Breast epithelium (tissue), 4 donors: ENCODE measurements at regions not wholly inside any gene's neighbourhood (a gene's known extent, or its start where the extent isn't known, plus 50 kb on each side); places are given as distances from the start of the nearest gene placed in this dataset.

ENCODE experiments used
- DNase-seq, 2 donors: peaks; one replicate each; pipeline ENCODE4 v3.0.0-alpha.2; 2019; ENCODE audit warnings: low spot score in 2 of 2
- H3K27ac ChIP-seq, 2 donors: fragments of 200-600 bp; sonication (generic) in 1 of 2; one replicate each; pipeline ENCODE4 v1.5.1; 2016 to 2019; ENCODE audit warnings: mild to moderate bottlenecking in 1 of 2
- H3K27me3 ChIP-seq, 2 donors: fragments of 200-600 bp; sonication (generic) in 1 of 2; one replicate each; pipeline versions ENCODE4 v1.5.1 to v1.6.0; 2017 to 2019; ENCODE audit warnings: control low read depth in 1 of 2, mild to moderate bottlenecking in 1 of 2
- H3K36me3 ChIP-seq: fragments of 200-600 bp; one replicate; pipeline ENCODE4 v1.5.1; 2019
- H3K4me1 ChIP-seq, 2 donors: fragments of 200-600 bp; sonication (generic); one replicate each; pipeline ENCODE4 v1.5.1; 2016 to 2019; ENCODE audit warnings: control low read depth in 1 of 2
- H3K4me3 ChIP-seq, 3 donors: fragments of 200-600 bp; sonication (generic); 1 replicate in 2 of 3; 2 replicates in 1 of 3; pipeline ENCODE4 v1.5.1; 2016 to 2019; ENCODE audit warnings: mild to moderate bottlenecking in 3 of 3, moderate library complexity in 2 of 3
- H3K9me3 ChIP-seq, 2 donors: fragments of 200-600 bp; sonication (generic) in 1 of 2; one replicate each; pipeline ENCODE4 v1.5.1; 2016 to 2019; ENCODE audit warnings: control low read depth in 1 of 2
- POLR2A ChIP-seq: fragments of 450-650 bp; IDR thresholded peaks from one replicate; pipeline ENCODE4 v1.6.1; 2016; ENCODE audit warnings: antibody characterized with exemption, mild to moderate bottlenecking, moderate library complexity
- POLR2AphosphoS5 ChIP-seq, 3 donors: sonication (generic); formaldehyde crosslinking; IDR thresholded peaks; one replicate each; pipeline ENCODE4 v1.6.1; 2017; ENCODE audit warnings: antibody characterized with exemption in 3 of 3
- intact Hi-C: fragments of 100-400 bp; cut with DNase I; formaldehyde crosslinking; loops from one replicate; pipeline ENCODE4 v1.15.1; 2023; ENCODE audit warnings: low total_unique reads
- TF ChIP-seq, protein P1 (sequence below), 3 donors: fragments of 450-650 bp; IDR thresholded peaks; one replicate each; pipeline ENCODE4 v1.5.1; 2016 to 2017; ENCODE audit warnings: antibody characterized with exemption in 3 of 3, mild to moderate bottlenecking in 3 of 3, moderate library complexity in 3 of 3

DNA sequence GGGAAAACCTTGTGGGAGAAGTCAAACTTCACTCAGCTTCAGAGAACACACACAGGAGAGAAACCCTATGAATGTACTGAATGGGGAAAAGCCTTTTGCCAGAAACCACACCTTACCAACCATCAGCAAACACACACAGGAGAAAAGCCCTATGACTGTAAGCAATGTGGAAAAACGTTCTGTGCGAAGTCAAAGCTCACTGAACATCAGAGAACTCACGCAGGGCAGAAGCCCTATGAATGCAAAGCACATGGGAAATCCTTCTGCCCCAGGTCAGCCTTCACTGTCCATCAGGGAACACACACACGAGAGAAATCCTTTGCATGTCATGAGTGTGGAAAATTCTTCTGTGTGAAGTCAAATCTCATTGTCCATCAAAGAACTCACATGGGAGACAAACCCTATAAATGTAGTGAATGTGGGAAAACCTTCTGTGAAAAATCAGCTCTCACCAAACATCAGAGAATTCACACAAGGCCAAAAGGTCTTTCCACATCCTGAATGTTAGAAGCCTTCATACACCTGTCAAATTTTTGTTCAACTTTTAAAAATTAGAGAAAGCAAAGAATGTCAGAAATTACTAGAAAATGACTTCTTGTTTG, 199.4 kb downstream of the SMIM20 start:
- Histone ChIP-seq H3K4me3 (no peak overlapping the region), H3K4me1 (no peaks in the 10 kb centered on the region), H3K36me3 (no peaks in the 10 kb centered on the region), H3K27ac (no peak overlapping the region), H3K27me3 (no peaks in the 10 kb centered on the region), H3K9me3 (peaks cover 0 to 9% of the 10 kb centered on the region in 2 donors)
- intact Hi-C loops: no loop called here
- TF ChIP-seq POLR2AphosphoS5 (IDR thresholded peaks at IDR 0.05): no peak
- no peak for DNase-seq

DNA sequence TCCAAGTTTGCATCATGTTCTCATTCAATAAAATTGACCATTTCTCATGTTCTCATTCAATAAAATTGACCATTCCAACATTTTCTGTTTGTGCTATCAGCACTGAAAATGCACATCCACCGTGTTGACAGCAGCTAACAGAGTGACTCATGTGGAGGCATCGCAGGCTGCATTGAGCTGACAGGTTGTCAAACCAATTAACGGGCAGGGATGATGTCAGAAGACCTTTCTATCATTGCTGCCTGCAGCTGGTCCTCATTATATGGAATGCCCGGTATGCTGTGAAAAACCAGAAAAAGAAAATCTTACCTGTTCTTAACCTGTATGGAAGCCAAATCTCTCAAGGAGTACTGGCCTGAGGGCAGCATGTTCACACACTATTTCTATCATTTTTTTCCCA, 202.0 kb downstream of the SMIM20 start:
- intact Hi-C loops: no loop called here
- Histone ChIP-seq H3K9me3 (peaks cover 0 to 9% of the 10 kb centered on the region in 2 donors), H3K27ac (no peak overlapping the region), H3K4me1 (no peaks in the 10 kb centered on the region), H3K36me3 (no peaks in the 10 kb centered on the region), H3K4me3 (no peak overlapping the region), H3K27me3 (no peaks in the 10 kb centered on the region)
- TF ChIP-seq, protein P1, sequence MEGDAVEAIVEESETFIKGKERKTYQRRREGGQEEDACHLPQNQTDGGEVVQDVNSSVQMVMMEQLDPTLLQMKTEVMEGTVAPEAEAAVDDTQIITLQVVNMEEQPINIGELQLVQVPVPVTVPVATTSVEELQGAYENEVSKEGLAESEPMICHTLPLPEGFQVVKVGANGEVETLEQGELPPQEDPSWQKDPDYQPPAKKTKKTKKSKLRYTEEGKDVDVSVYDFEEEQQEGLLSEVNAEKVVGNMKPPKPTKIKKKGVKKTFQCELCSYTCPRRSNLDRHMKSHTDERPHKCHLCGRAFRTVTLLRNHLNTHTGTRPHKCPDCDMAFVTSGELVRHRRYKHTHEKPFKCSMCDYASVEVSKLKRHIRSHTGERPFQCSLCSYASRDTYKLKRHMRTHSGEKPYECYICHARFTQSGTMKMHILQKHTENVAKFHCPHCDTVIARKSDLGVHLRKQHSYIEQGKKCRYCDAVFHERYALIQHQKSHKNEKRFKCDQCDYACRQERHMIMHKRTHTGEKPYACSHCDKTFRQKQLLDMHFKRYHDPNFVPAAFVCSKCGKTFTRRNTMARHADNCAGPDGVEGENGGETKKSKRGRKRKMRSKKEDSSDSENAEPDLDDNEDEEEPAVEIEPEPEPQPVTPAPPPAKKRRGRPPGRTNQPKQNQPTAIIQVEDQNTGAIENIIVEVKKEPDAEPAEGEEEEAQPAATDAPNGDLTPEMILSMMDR (IDR thresholded peaks at IDR 0.05): no peak
- TF ChIP-seq POLR2A (no peak), POLR2AphosphoS5 (IDR thresholded peaks at IDR 0.05) (no peak)
- no peak for DNase-seq

DNA sequence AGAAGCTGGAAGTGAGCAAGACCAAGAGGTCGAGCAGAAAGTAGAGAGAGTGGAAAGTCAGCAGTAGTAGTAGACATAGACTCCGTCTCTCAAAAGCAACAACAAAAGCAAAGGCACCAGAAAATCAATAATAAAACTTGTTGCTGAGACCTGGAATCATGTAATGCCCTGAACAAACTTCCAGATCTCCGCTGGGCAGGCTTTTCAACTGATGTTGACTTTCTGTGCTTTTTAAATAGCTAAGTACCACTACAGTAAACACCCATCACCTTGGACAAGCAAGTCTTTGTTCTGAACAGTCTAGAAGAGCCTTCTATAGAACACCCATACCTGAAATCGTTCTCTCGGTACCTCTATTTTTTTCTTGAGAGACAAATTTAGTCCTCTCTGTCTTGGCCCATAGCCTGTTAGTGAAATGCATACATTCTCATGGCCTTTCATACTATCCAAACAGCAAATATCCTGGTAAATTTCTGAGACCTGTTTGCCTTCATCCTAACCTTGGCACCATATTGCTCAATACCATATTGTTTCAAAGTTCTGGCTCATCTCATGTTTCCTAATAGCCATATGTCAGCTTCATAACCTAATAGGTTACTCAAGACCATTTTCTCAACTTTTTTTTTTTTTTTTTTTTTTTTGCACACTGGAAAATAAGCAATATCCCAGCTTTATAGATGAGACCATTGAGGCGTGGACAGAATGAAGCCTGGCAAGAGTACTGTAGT, 200.6 kb upstream of the RBPJ start:
- Histone ChIP-seq H3K36me3 (no peaks in the 10 kb centered on the region), H3K4me3 (no peak overlapping the region), H3K27me3 (no peaks in the 10 kb centered on the region), H3K4me1 (no peaks in the 10 kb centered on the region), H3K9me3 (no peaks in the 10 kb centered on the region), H3K27ac (no peak overlapping the region)
- no peak for DNase-seq
- no peak for TF ChIP-seq POLR2A
- TF ChIP-seq POLR2AphosphoS5 (IDR thresholded peaks at IDR 0.05): no peak
- TF ChIP-seq, protein P1 (IDR thresholded peaks at IDR 0.05): no peak
- intact Hi-C loops: no loop called here

DNA sequence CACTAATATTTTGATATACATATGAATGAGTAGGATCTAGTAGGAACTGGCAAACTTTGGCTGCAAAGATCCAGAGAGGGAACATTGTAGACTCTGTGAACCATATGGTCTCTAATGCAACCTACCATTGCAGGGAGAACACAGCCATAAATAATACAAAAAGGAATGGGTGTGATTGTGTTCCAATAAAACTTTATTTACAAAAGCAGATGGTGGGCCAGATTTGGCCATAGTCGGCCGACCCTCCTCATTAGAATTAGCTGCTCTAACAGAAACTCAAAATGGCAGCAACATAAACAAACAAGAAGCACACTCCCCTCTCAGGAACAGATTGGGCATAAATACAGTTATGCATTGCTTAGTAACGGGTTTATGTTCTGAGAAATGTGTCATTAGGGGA, 198.1 kb upstream of the RBPJ start:
- no peak for TF ChIP-seq POLR2A
- TF ChIP-seq, protein P1 (IDR thresholded peaks at IDR 0.05): no peak
- TF ChIP-seq POLR2AphosphoS5 (IDR thresholded peaks at IDR 0.05): no peak
- intact Hi-C loops: no loop called here

DNA sequence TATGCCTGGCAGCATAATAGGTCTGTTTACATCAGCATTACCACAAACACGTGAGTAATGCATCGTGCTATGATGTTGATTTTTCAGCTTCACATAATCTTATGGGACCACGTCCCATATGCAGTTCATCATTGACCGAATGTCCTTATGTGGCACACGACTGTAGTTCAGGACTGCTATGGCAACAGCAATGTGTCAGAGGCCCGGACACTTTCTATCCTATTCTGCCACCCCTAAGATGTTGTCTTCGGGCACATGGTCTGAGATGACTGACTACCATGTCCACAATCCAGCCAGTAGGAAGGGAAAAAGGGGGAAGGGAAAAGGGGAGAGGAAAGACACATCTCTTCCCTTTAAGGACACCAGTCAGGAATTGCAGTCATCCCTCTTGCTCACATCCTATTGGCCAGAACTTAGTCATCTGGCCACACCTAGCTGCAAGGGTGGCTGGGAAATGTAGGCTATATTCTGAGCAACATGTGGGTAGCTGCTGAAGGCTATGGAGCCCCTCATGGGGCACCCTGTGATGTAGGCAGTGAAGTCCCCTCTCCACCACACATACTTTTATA, 196.0 kb upstream of the RBPJ start:
- Histone ChIP-seq H3K27me3 (no peaks in the 10 kb centered on the region), H3K36me3 (no peaks in the 10 kb centered on the region), H3K4me1 (no peaks in the 10 kb centered on the region), H3K27ac (no peak overlapping the region), H3K4me3 (no peak overlapping the region), H3K9me3 (no peaks in the 10 kb centered on the region)
- no peak for DNase-seq
- TF ChIP-seq POLR2A: no peak
- TF ChIP-seq POLR2AphosphoS5 (IDR thresholded peaks at IDR 0.05): no peak
- TF ChIP-seq, protein P1 (IDR thresholded peaks at IDR 0.05): no peak
- intact Hi-C loops: no loop called here

More for the DNA sequence above, 198.1 kb upstream of the RBPJ start:
- H3K27me3 ChIP-seq: no peaks in the 10 kb centered on the region
- no peak overlapping the region for H3K27ac ChIP-seq
- no peak for DNase-seq
- H3K4me1 ChIP-seq: no peaks in the 10 kb centered on the region
- H3K36me3 ChIP-seq: no peaks in the 10 kb centered on the region
- no peaks in the 10 kb centered on the region for H3K9me3 ChIP-seq
- H3K4me3 ChIP-seq: no peak overlapping the region
